ENCODE measurements at regions not wholly inside any gene's neighbourhood (a gene's known extent, or its start where the extent isn't known, plus 50 kb on each side); places are given as distances from the start of the nearest gene placed in this dataset.

DNA sequence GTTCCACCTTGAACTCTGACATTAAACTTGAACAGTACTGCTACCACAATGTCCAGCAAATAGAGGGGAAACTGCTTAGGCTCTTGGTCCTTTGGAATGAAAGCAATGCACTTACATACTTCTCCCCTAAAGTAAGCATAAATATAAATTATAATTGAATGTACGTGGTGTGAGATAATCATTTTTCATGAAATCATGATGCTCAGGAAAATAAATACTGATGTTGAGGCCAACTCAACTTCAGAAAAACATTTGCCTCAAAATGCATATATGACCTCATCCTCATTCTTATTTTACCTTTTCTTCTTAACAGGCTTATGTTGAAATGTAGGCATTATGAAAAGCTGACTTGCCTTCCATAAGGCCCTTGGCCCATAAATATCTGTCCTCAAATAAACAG, 166.3 kb downstream of the KDR start:
- no peaks in the 10 kb centered on the region for H3K4me1 ChIP-seq (ENCODE audit: control insufficient read depth, insufficient read depth, low read length)
- no peak overlapping the region for H3K27ac Mint-ChIP-seq
- no peaks in the 10 kb centered on the region for H3K36me3 ChIP-seq (ENCODE audit: control insufficient read depth, insufficient read depth, low read length)
- no peaks in the 10 kb centered on the region for H3K9me3 Mint-ChIP-seq
- no peak overlapping the region for H3K4me3 ChIP-seq (ENCODE audit: low read length)
- WGBS, 2 experiments (ENCODE audit: insufficient coverage in 1 of 2, insufficient read length in 1 of 2), result no CpG with 5 or more reads among the region's 1 CpG
- no peaks in the 10 kb centered on the region for H3K9me3 ChIP-seq (ENCODE audit: control insufficient read depth, low read length)
- no peak overlapping the region for H3K4me3 Mint-ChIP-seq
- no peak overlapping the region for H3K27ac ChIP-seq (ENCODE audit: low read depth, low read length)
- no peaks in the 10 kb centered on the region for H3K4me1 Mint-ChIP-seq
- no peaks in the 10 kb centered on the region for H3K27me3 ChIP-seq (ENCODE audit: control insufficient read depth, insufficient read depth, low read length, poor library complexity, severe bottlenecking)
- no peak overlapping the region for H3K9ac ChIP-seq (ENCODE audit: extremely low read depth, low read length, poor library complexity, severe bottlenecking)
- TF ChIP-seq, protein P1, sequence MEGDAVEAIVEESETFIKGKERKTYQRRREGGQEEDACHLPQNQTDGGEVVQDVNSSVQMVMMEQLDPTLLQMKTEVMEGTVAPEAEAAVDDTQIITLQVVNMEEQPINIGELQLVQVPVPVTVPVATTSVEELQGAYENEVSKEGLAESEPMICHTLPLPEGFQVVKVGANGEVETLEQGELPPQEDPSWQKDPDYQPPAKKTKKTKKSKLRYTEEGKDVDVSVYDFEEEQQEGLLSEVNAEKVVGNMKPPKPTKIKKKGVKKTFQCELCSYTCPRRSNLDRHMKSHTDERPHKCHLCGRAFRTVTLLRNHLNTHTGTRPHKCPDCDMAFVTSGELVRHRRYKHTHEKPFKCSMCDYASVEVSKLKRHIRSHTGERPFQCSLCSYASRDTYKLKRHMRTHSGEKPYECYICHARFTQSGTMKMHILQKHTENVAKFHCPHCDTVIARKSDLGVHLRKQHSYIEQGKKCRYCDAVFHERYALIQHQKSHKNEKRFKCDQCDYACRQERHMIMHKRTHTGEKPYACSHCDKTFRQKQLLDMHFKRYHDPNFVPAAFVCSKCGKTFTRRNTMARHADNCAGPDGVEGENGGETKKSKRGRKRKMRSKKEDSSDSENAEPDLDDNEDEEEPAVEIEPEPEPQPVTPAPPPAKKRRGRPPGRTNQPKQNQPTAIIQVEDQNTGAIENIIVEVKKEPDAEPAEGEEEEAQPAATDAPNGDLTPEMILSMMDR (conservative IDR thresholded peaks at IDR 0.05), result no peak
- no peak for DNase-seq
- peaks cover 4% of the 10 kb centered on the region for H3K27me3 Mint-ChIP-seq (ENCODE audit: insufficient read depth)
- no peaks in the 10 kb centered on the region for H3K36me3 Mint-ChIP-seq (ENCODE audit: low read depth)

DNA sequence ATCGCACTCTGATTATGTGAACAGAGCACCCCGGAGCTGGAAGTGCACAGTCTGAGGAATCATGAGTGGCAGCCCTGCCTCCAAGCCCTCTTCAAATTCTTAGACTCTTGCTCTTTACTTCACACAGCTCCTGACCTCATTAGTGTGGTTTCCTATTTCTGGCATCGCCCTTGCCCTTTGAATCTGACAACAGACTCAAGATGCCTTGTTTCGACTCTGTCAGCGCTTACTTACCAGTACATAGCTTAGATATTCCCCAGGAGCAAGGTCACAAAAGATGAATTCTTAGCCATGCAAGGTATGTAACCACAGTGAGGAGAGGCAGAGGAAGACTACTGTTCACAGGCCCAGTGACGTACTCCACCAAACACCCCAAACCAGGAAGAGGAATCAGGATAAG, 167.2 kb downstream of the KDR start:
- no peak overlapping the region for H3K27ac ChIP-seq (ENCODE audit: low read depth, low read length)
- TF ChIP-seq, protein P1 (conservative IDR thresholded peaks at IDR 0.05), result no peak
- no peaks in the 10 kb centered on the region for H3K9me3 ChIP-seq (ENCODE audit: control insufficient read depth, low read length)
- no peak overlapping the region for H3K4me3 ChIP-seq (ENCODE audit: low read length)
- no peaks in the 10 kb centered on the region for H3K4me1 ChIP-seq (ENCODE audit: control insufficient read depth, insufficient read depth, low read length)
- H3K27me3 ChIP-seq (ENCODE audit: control insufficient read depth, insufficient read depth, low read length, poor library complexity, severe bottlenecking), result no peaks in the 10 kb centered on the region
- WGBS, 2 experiments (ENCODE audit: insufficient coverage in 1 of 2, insufficient read length in 1 of 2), result 90 to 96% methylated on average over 5 to 6 of the region's 6 CpGs
- H3K4me3 Mint-ChIP-seq, result no peak overlapping the region
- H3K9ac ChIP-seq (ENCODE audit: extremely low read depth, low read length, poor library complexity, severe bottlenecking), result no peak overlapping the region
- H3K27ac Mint-ChIP-seq, result no peak overlapping the region
- peaks cover 2% of the 10 kb centered on the region for H3K27me3 Mint-ChIP-seq (ENCODE audit: insufficient read depth)
- no peaks in the 10 kb centered on the region for H3K36me3 Mint-ChIP-seq (ENCODE audit: low read depth)
- no peak for DNase-seq
- no peaks in the 10 kb centered on the region for H3K9me3 Mint-ChIP-seq
- H3K4me1 Mint-ChIP-seq, result no peaks in the 10 kb centered on the region
- H3K36me3 ChIP-seq (ENCODE audit: control insufficient read depth, insufficient read depth, low read length), result no peaks in the 10 kb centered on the region

DNA sequence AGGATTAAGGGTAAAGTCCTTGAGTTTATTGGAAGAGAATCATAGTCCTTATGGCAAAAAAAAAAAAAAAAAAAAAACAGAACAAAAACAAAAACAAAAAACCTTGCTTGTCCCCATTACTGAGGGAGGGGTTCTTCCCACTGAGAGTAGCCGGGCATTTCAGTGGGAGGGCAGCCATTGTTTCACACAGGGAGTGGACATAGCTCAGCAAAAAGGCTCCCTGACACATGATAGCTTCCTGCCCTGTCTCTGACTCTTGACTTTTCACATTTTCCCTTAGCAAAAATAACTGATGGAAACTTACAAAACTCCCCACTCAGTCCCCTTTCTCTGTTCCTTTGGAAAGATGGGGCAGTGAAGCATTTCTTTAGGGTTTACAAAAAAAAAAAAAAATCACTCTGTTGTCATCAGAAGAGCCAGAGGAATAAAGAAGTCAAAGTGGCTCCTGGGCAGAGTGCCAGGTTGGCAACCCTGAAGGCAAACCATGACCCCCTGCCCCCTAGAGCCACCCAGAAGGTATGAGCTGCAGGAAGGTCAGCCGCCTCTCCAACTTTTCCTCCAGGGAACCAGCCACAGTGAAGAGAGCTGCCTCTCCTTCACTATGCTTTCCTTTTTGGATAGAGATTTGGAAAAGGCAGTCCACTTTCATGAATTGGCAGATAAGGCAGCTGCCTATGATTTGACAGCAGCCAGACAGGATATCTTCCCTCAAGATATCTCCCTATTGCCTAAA, 170.6 kb downstream of the KDR start:
- TF ChIP-seq, protein P1 (conservative IDR thresholded peaks at IDR 0.05), result no peak
- no peaks in the 10 kb centered on the region for H3K36me3 ChIP-seq (ENCODE audit: control insufficient read depth, insufficient read depth, low read length)
- H3K27me3 ChIP-seq (ENCODE audit: control insufficient read depth, insufficient read depth, low read length, poor library complexity, severe bottlenecking), result no peaks in the 10 kb centered on the region
- H3K4me3 ChIP-seq (ENCODE audit: low read length), result no peak overlapping the region
- no peak overlapping the region for H3K9ac ChIP-seq (ENCODE audit: extremely low read depth, low read length, poor library complexity, severe bottlenecking)
- H3K36me3 Mint-ChIP-seq (ENCODE audit: low read depth), result no peaks in the 10 kb centered on the region
- no peak for DNase-seq
- no peak overlapping the region for H3K27ac ChIP-seq (ENCODE audit: low read depth, low read length)
- H3K4me1 ChIP-seq (ENCODE audit: control insufficient read depth, insufficient read depth, low read length), result no peaks in the 10 kb centered on the region
- no peaks in the 10 kb centered on the region for H3K9me3 Mint-ChIP-seq
- H3K27ac Mint-ChIP-seq, result no peak overlapping the region
- no peaks in the 10 kb centered on the region for H3K9me3 ChIP-seq (ENCODE audit: control insufficient read depth, low read length)
- no peaks in the 10 kb centered on the region for H3K27me3 Mint-ChIP-seq (ENCODE audit: insufficient read depth)
- 75 to 92% methylated on average over 2 of the region's 2 CpGs for WGBS, 2 experiments (ENCODE audit: insufficient coverage in 1 of 2, insufficient read length in 1 of 2)
- H3K4me1 Mint-ChIP-seq, result no peaks in the 10 kb centered on the region
- no peak overlapping the region for H3K4me3 Mint-ChIP-seq

All from endodermal cell (in vitro differentiated cells).